ENCODE measurements at regions not wholly inside any gene's neighbourhood (a gene's known extent, or its start where the extent isn't known, plus 50 kb on each side); places are given as distances from the start of the nearest gene placed in this dataset.
A peak's percentile ranks its signal among the peaks of the same experiment; 100 is the strongest.

- Histone ChIP-seq H3K27me3 (ENCODE audit: low read depth, low read length) (peaks cover 19% of the 10 kb centered on the region; the same call in 1 of the 2 replicates), H4K20me1 (ENCODE audit: insufficient read depth, low read length) (no peaks in the 10 kb centered on the region), H3K9ac (ENCODE audit: low read length) (no peak overlapping the region), H3K4me2 (ENCODE audit: low read length) (peak overlapping the region; percentile 38), H3K4me3 (ENCODE audit: low read length) (no peak overlapping the region), H3K4me1 (ENCODE audit: low read length) (no peaks in the 10 kb centered on the region), H2AFZ (ENCODE audit: low read depth, low read length) (no peak overlapping the region), H3K36me3 (replicated peaks; ENCODE audit: low read depth, low read length) (no peaks in the 10 kb centered on the region), H3K27ac (ENCODE audit: low read length) (no peak overlapping the region), H3K9me3 (ENCODE audit: insufficient read depth, low read length) (no peaks in the 10 kb centered on the region), H3K79me2 (ENCODE audit: low read length) (no peaks in the 10 kb centered on the region)
- TF ChIP-seq EZH2phosphoT487 (IDR thresholded peaks at IDR 0.05; ENCODE audit: low read depth) (no peak), CTCF (IDR thresholded peaks at IDR 0.05; ENCODE audit: low read depth, low read length) (peak; percentile 89)
These were observed 276.1 kb upstream of the NCKAP5 start for GRCh38 chr2:133844214-133844892.

GRCh38 chr2:133846476-133846875 is 278.2 kb upstream of the NCKAP5 start:
- no peaks in the 10 kb centered on the region for H3K9me3 ChIP-seq (ENCODE audit: insufficient read depth, low read length)
- no peak overlapping the region for H3K4me3 ChIP-seq (ENCODE audit: low read length)
- H4K20me1 ChIP-seq (ENCODE audit: insufficient read depth, low read length), result no peaks in the 10 kb centered on the region
- TF ChIP-seq EZH2phosphoT487 (IDR thresholded peaks at IDR 0.05; ENCODE audit: low read depth) (no peak), CTCF (IDR thresholded peaks at IDR 0.05; ENCODE audit: low read depth, low read length) (no peak)
- H3K27ac ChIP-seq (ENCODE audit: low read length), result no peak overlapping the region
- no peak overlapping the region for H3K4me2 ChIP-seq (ENCODE audit: low read length)
- no peak overlapping the region for H2AFZ ChIP-seq (ENCODE audit: low read depth, low read length)
- no peaks in the 10 kb centered on the region for H3K79me2 ChIP-seq (ENCODE audit: low read length)
- no peaks in the 10 kb centered on the region for H3K4me1 ChIP-seq (ENCODE audit: low read length)
- peaks cover 21% of the 10 kb centered on the region; the same call in 1 of the 2 replicates for H3K27me3 ChIP-seq (ENCODE audit: low read depth, low read length)
- H3K9ac ChIP-seq (ENCODE audit: low read length), result no peak overlapping the region
- H3K36me3 ChIP-seq (replicated peaks; ENCODE audit: low read depth, low read length), result no peaks in the 10 kb centered on the region

- Histone ChIP-seq H3K9me3 (ENCODE audit: insufficient read depth, low read length) (no peaks in the 10 kb centered on the region), H4K20me1 (ENCODE audit: insufficient read depth, low read length) (no peaks in the 10 kb centered on the region), H3K4me3 (ENCODE audit: low read length) (no peak overlapping the region), H2AFZ (ENCODE audit: low read depth, low read length) (no peak overlapping the region), H3K79me2 (ENCODE audit: low read length) (no peaks in the 10 kb centered on the region), H3K27me3 (ENCODE audit: low read depth, low read length) (peaks cover 21% of the 10 kb centered on the region; the same call in 1 of the 2 replicates), H3K4me1 (ENCODE audit: low read length) (no peaks in the 10 kb centered on the region), H3K36me3 (replicated peaks; ENCODE audit: low read depth, low read length) (no peaks in the 10 kb centered on the region), H3K27ac (ENCODE audit: low read length) (no peak overlapping the region), H3K9ac (ENCODE audit: low read length) (no peak overlapping the region), H3K4me2 (ENCODE audit: low read length) (no peak overlapping the region)
- no peak for TF ChIP-seq EZH2phosphoT487 (IDR thresholded peaks at IDR 0.05; ENCODE audit: low read depth)
- TF ChIP-seq CTCF (IDR thresholded peaks at IDR 0.05; ENCODE audit: low read depth, low read length), result no peak
These were observed 279.3 kb upstream of the NCKAP5 start for GRCh38 chr2:133847591-133847990.

- Histone ChIP-seq H4K20me1 (ENCODE audit: insufficient read depth, low read length) (no peaks in the 10 kb centered on the region), H3K4me1 (ENCODE audit: low read length) (no peaks in the 10 kb centered on the region), H3K27ac (ENCODE audit: low read length) (no peak overlapping the region), H3K4me2 (ENCODE audit: low read length) (no peak overlapping the region), H2AFZ (ENCODE audit: low read depth, low read length) (no peak overlapping the region), H3K4me3 (ENCODE audit: low read length) (no peak overlapping the region), H3K9ac (ENCODE audit: low read length) (no peak overlapping the region), H3K36me3 (replicated peaks; ENCODE audit: low read depth, low read length) (no peaks in the 10 kb centered on the region), H3K9me3 (ENCODE audit: insufficient read depth, low read length) (no peaks in the 10 kb centered on the region), H3K79me2 (ENCODE audit: low read length) (no peaks in the 10 kb centered on the region), H3K27me3 (ENCODE audit: low read depth, low read length) (peaks cover 21% of the 10 kb centered on the region; the same call in 1 of the 2 replicates)
- TF ChIP-seq EZH2phosphoT487 (IDR thresholded peaks at IDR 0.05; ENCODE audit: low read depth) (no peak), CTCF (IDR thresholded peaks at IDR 0.05; ENCODE audit: low read depth, low read length) (no peak)
These were observed 279.9 kb upstream of the NCKAP5 start for GRCh38 chr2:133848111-133848649.

Measured in OCI-LY3 (cell line).